ENCODE measurements at regions not wholly inside any gene's neighbourhood (a gene's known extent, or its start where the extent isn't known, plus 50 kb on each side); places are given as distances from the start of the nearest gene placed in this dataset.

DNA sequence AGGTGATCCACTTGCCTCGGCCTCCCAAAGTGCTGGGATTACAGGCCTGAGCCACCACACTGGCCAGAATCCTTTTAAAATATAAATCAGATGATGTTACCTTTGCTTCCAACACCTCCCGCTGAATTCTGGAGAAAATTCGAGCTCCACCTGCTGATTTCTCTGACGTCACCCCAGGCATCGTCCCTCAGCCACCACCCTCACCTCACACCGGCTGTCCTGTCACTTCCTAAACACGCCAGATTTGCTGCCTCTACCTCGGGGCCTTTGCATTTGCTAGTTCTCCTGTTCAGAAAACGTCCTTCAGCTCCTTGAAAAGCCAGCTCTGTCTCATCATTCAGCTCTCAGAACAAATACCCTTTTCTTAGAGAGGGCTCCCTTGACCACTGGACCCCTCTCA is 57.9 kb downstream of the FBXO2 start:
- Histone ChIP-seq H3K27ac (no peak overlapping the region), H3K4me1 (ENCODE audit: insufficient read depth) (no peaks in the 10 kb centered on the region), H3K9me3 (ENCODE audit: low read depth) (no peaks in the 10 kb centered on the region)

DNA sequence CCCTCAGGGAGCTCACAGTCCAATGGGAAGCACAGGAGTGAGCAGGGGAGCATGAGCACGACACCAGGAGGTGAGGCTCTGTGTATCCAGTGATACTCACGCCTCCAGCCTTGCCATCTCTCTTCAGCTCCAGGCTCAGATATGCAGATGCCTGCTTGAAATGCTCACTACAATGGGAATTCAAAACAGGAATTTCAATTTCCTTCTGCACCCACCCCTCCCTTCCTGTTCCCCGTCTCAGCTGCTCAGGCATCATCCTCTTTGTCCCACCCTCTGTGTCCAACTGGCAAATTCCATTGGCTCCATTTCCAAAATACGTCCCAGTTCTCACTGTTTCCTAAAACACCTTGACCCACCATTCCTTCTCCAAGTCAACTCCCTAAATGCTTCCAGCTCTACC is 58.9 kb downstream of the FBXO2 start:
- H3K36me3 ChIP-seq (ENCODE audit: low read depth) = no peaks in the 10 kb centered on the region
- no peaks in the 10 kb centered on the region for H3F3A ChIP-seq (ENCODE audit: insufficient read depth)
- no peak overlapping the region for H2AFZ ChIP-seq
- no peaks in the 10 kb centered on the region for H3K4me1 ChIP-seq (ENCODE audit: insufficient read depth)
- H3K9me3 ChIP-seq (ENCODE audit: low read depth) = no peaks in the 10 kb centered on the region
- no peak overlapping the region for H3K27ac ChIP-seq
- H3K27me3 ChIP-seq (replicated peaks; ENCODE audit: insufficient read depth) = peaks cover 6% of the 10 kb centered on the region; the same call in 1 of the 2 replicates
- WGBS, 2 experiments (ENCODE audit: low coverage in 1 of 2, low lambda C conversion rate in 2 of 2, missing lambda C conversion rate in 2 of 2) = 7 to 8% methylated on average over 4 of the region's 4 CpGs
- no peak overlapping the region for H3K9ac ChIP-seq
- no peaks in the 10 kb centered on the region for H3K9me2 ChIP-seq (ENCODE audit: insufficient read depth)
- H3K79me2 ChIP-seq (ENCODE audit: insufficient read depth) = no peaks in the 10 kb centered on the region
- no peaks in the 10 kb centered on the region for H4K20me1 ChIP-seq (ENCODE audit: insufficient read depth)
- TF ChIP-seq EZH2 (IDR thresholded peaks at IDR 0.05; ENCODE audit: insufficient read depth, poor library complexity, severe bottlenecking) (no peak), EZH2phosphoT487 (IDR thresholded peaks at IDR 0.05; ENCODE audit: insufficient read depth, low read depth) (no peak)
- no peak overlapping the region for H3K4me2 ChIP-seq (ENCODE audit: unreplicated experiment)
- in situ Hi-C loops (cut with MboI) = no loop called here
- DNase-seq = no peak
- no peak overlapping the region for H3K4me3 ChIP-seq

More for the DNA sequence above, 57.9 kb downstream of the FBXO2 start:
- no peaks in the 10 kb centered on the region for H3F3A ChIP-seq (ENCODE audit: insufficient read depth)
- H3K9ac ChIP-seq = no peak overlapping the region
- in situ Hi-C loops (cut with MboI) = no loop called here
- H3K27me3 ChIP-seq (replicated peaks; ENCODE audit: insufficient read depth) = peaks cover 6% of the 10 kb centered on the region; the same call in 1 of the 2 replicates
- no peak overlapping the region for H2AFZ ChIP-seq
- H3K4me3 ChIP-seq = no peak overlapping the region
- H3K4me2 ChIP-seq (ENCODE audit: unreplicated experiment) = no peak overlapping the region
- TF ChIP-seq EZH2 (IDR thresholded peaks at IDR 0.05; ENCODE audit: insufficient read depth, poor library complexity, severe bottlenecking) = no peak
- TF ChIP-seq EZH2phosphoT487 (IDR thresholded peaks at IDR 0.05; ENCODE audit: insufficient read depth, low read depth) = no peak
- H3K36me3 ChIP-seq (ENCODE audit: low read depth) = no peaks in the 10 kb centered on the region
- no peaks in the 10 kb centered on the region for H3K9me2 ChIP-seq (ENCODE audit: insufficient read depth)
- 33 to 35% methylated on average over 9 of the region's 9 CpGs for WGBS, 2 experiments (ENCODE audit: low coverage in 1 of 2, low lambda C conversion rate in 2 of 2, missing lambda C conversion rate in 2 of 2)
- no peaks in the 10 kb centered on the region for H4K20me1 ChIP-seq (ENCODE audit: insufficient read depth)
- DNase-seq = no peak
- H3K79me2 ChIP-seq (ENCODE audit: insufficient read depth) = no peaks in the 10 kb centered on the region

DNA sequence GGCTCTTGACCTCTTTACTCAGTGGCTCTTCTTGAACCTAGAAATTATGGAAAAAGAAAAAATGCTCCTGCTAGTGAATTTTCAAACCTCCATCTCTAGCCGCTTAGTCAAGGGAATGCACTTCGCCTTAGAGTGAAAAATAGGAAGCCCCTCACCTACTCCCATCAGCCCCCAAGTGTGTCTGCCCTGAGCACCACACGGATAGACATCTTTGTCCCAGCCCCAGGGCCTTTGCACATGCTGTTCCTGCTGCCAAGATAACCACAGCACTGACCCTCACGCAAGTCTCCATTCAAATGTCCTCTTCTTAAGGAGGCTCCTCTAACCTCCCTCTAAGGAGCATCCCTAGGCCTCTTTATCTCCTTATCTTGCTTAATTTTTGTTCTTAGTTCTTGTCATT is 59.6 kb downstream of the FBXO2 start:
- Histone ChIP-seq H3K4me3 (no peak overlapping the region), H2AFZ (no peak overlapping the region), H4K20me1 (ENCODE audit: insufficient read depth) (no peaks in the 10 kb centered on the region), H3K4me1 (ENCODE audit: insufficient read depth) (no peaks in the 10 kb centered on the region), H3K27ac (no peak overlapping the region), H3K9me2 (ENCODE audit: insufficient read depth) (no peaks in the 10 kb centered on the region), H3K4me2 (ENCODE audit: unreplicated experiment) (no peak overlapping the region), H3K9me3 (ENCODE audit: low read depth) (no peaks in the 10 kb centered on the region), H3K9ac (no peak overlapping the region), H3F3A (ENCODE audit: insufficient read depth) (no peaks in the 10 kb centered on the region), H3K27me3 (replicated peaks; ENCODE audit: insufficient read depth) (peaks cover 6% of the 10 kb centered on the region; the same call in 1 of the 2 replicates), H3K79me2 (ENCODE audit: insufficient read depth) (no peaks in the 10 kb centered on the region), H3K36me3 (ENCODE audit: low read depth) (no peaks in the 10 kb centered on the region)
- in situ Hi-C loops (cut with MboI) = no loop called here
- no peak for DNase-seq
- 67 to 69% methylated on average over 4 of the region's 4 CpGs for WGBS, 2 experiments (ENCODE audit: low coverage in 1 of 2, low lambda C conversion rate in 2 of 2, missing lambda C conversion rate in 2 of 2)
- no peak for TF ChIP-seq EZH2phosphoT487 (IDR thresholded peaks at IDR 0.05; ENCODE audit: insufficient read depth, low read depth)
- TF ChIP-seq EZH2 (IDR thresholded peaks at IDR 0.05; ENCODE audit: insufficient read depth, poor library complexity, severe bottlenecking) = no peak

DNA sequence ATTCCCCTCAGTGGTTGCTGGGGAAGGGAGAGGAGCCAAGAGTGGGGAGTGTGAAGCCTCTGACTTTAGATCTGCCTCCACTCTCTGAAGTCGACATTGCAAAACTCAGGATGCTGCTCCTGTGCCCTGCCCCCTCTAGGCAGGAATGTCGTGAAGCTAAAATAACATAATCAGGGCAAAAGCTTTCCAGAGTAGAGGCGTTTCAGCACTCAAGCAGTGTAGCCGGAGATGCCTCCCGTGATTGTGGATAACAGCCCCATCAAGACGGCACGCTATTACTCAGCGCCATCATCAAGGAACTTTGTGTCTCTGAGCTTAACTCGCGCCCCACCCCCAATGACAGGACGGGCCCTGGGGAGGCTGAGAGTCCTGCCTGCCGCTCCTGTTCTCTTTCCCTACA is 60.0 kb downstream of the FBXO2 start:
- Histone ChIP-seq H3K4me2 (ENCODE audit: unreplicated experiment) (no peak overlapping the region), H3K4me1 (ENCODE audit: insufficient read depth) (no peaks in the 10 kb centered on the region), H3F3A (ENCODE audit: insufficient read depth) (no peaks in the 10 kb centered on the region), H3K27me3 (replicated peaks; ENCODE audit: insufficient read depth) (peaks cover 6% of the 10 kb centered on the region; the same call in 1 of the 2 replicates), H3K9me3 (ENCODE audit: low read depth) (no peaks in the 10 kb centered on the region), H2AFZ (no peak overlapping the region), H3K4me3 (no peak overlapping the region), H3K36me3 (ENCODE audit: low read depth) (no peaks in the 10 kb centered on the region), H3K9ac (no peak overlapping the region), H4K20me1 (ENCODE audit: insufficient read depth) (no peaks in the 10 kb centered on the region), H3K79me2 (ENCODE audit: insufficient read depth) (no peaks in the 10 kb centered on the region), H3K27ac (no peak overlapping the region), H3K9me2 (ENCODE audit: insufficient read depth) (no peaks in the 10 kb centered on the region)
- peak; percentile 44 for DNase-seq
- no peak for TF ChIP-seq EZH2 (IDR thresholded peaks at IDR 0.05; ENCODE audit: insufficient read depth, poor library complexity, severe bottlenecking)
- TF ChIP-seq EZH2phosphoT487 (IDR thresholded peaks at IDR 0.05; ENCODE audit: insufficient read depth, low read depth) = no peak
- in situ Hi-C loops (cut with MboI) = no loop called here
- WGBS, 2 experiments (ENCODE audit: low coverage in 1 of 2, low lambda C conversion rate in 2 of 2, missing lambda C conversion rate in 2 of 2) = 7 to 10% methylated on average over 12 of the region's 12 CpGs

DNA sequence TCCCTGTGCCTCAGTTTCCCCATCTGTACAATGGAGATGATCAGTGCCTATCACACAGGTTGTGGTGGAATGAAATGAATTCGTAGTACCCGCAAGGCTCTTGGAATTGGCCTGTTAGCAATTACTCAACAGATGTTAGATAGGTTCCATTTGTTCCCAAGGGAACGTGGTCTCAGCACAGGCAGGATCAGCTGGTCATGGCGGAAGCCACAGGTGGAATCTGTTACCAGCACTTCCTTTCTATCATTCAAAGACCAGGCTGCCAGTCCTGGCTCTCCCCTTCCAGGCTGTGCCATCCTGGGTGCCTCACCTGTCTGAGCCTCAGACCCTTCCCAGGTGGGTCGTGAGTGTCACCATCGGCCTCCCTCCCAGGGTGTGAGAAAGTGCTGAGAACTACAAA is 61.5 kb downstream of the FBXO2 start:
- H3K27me3 ChIP-seq (replicated peaks; ENCODE audit: insufficient read depth) = peaks cover 6% of the 10 kb centered on the region
- no peak overlapping the region for H3K4me3 ChIP-seq
- no peak overlapping the region for H3K4me2 ChIP-seq (ENCODE audit: unreplicated experiment)
- H3K9me2 ChIP-seq (ENCODE audit: insufficient read depth) = no peaks in the 10 kb centered on the region
- no peak overlapping the region for H3K27ac ChIP-seq
- H3K36me3 ChIP-seq (ENCODE audit: low read depth) = no peaks in the 10 kb centered on the region
- H2AFZ ChIP-seq = no peak overlapping the region
- DNase-seq = no peak
- H4K20me1 ChIP-seq (ENCODE audit: insufficient read depth) = no peaks in the 10 kb centered on the region
- no peaks in the 10 kb centered on the region for H3K79me2 ChIP-seq (ENCODE audit: insufficient read depth)
- TF ChIP-seq EZH2phosphoT487 (IDR thresholded peaks at IDR 0.05; ENCODE audit: insufficient read depth, low read depth) = no peak
- no peak for TF ChIP-seq EZH2 (IDR thresholded peaks at IDR 0.05; ENCODE audit: insufficient read depth, poor library complexity, severe bottlenecking)
- no peaks in the 10 kb centered on the region for H3K4me1 ChIP-seq (ENCODE audit: insufficient read depth)
- in situ Hi-C loops (cut with MboI) = no loop called here
- no peaks in the 10 kb centered on the region for H3K9me3 ChIP-seq (ENCODE audit: low read depth)
- WGBS, 2 experiments (ENCODE audit: low coverage in 1 of 2, low lambda C conversion rate in 2 of 2, missing lambda C conversion rate in 2 of 2) = 20 to 21% methylated on average over 6 of the region's 6 CpGs
- H3F3A ChIP-seq (ENCODE audit: insufficient read depth) = no peaks in the 10 kb centered on the region
- H3K9ac ChIP-seq = no peak overlapping the region
